ENCODE measurements at regions not wholly inside any gene's neighbourhood (a gene's known extent, or its start where the extent isn't known, plus 50 kb on each side); places are given as distances from the start of the nearest gene placed in this dataset.

- TF ChIP-seq CTCF (conservative IDR thresholded peaks at IDR 0.05 in 1 of 2, IDR thresholded peaks at IDR 0.05 in 1 of 2; ENCODE audit: low read depth in 1 of 2, low read length in 2 of 2) = no peak
- TF ChIP-seq EZH2 (IDR thresholded peaks at IDR 0.05; ENCODE audit: low read length, missing control alignments) = no peak
Measured at GRCh38 chr15:27701014-27701413, 398.1 kb downstream of the OCA2 start.

All from fibroblast of lung (primary cell).